ENCODE measurements at regions not wholly inside any gene's neighbourhood (a gene's known extent, or its start where the extent isn't known, plus 50 kb on each side); places are given as distances from the start of the nearest gene placed in this dataset.

- ChIA-PET CTCF (no interaction called here), POLR2A (interaction anchor here (0.7 kb wide), 1 partner anchor 512 kb away, joined by 3 read pairs; no protein-coding TSS in a partner anchor)
- peaks cover 4% of the 10 kb centered on the region for H3K4me1 Mint-ChIP-seq (ENCODE audit: insufficient read depth, unreplicated experiment)
- no peaks in the 10 kb centered on the region for H3K36me3 Mint-ChIP-seq (ENCODE audit: insufficient read depth, unreplicated experiment)
- H3K27ac Mint-ChIP-seq (ENCODE audit: low read depth, unreplicated experiment), result no peak overlapping the region
- H3K4me3 Mint-ChIP-seq (ENCODE audit: unreplicated experiment), result no peak overlapping the region
- BruUV-seq (replicated peaks), result no TSS peak
- no peaks in the 10 kb centered on the region for H3K9me3 Mint-ChIP-seq (ENCODE audit: unreplicated experiment)
- DNase-seq (ENCODE audit: unreplicated experiment), result no peak
- intact Hi-C loops (cut with micrococcal nuclease), result no loop called here
- TF ChIP-seq CTCF (IDR thresholded peaks at IDR 0.05; ENCODE audit: unreplicated experiment), result no peak
- no peaks in the 10 kb centered on the region for H3K27me3 Mint-ChIP-seq (ENCODE audit: insufficient read depth, unreplicated experiment)
Measured at GRCh38 chr14:38040411-38040810, 167.3 kb upstream of the SSTR1 start.

DNA sequence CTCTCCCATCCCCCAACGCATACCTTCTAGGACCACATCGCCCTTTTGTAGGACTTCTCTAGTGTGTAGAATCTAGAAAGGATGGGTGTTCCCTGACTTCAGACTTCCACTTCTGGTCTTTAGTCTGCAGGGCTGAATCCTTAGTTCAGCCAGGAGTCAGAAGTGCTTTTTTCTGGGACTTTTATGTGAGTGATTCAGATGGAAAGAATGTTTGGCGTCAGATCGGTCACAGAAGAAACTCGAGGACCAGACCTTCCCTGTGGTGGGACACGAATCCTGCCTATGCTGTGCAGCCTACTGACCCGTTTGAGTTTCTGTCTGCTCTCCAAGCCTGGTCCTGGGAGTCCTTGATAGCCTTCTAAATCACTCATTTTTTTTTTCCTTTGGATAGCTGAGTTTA is 165.4 kb upstream of the SSTR1 start:
- ChIA-PET POLR2A (interaction anchor here (0.7 to 0.8 kb wide), 2 partner anchors 71 to 74 kb away, joined by 3 to 8 read pairs; no protein-coding TSS in a partner anchor), CTCF (interaction anchor here (0.7 kb wide), 1 partner anchor 97 kb away, joined by 3 read pairs; no protein-coding TSS in a partner anchor)
- no TSS peak for BruUV-seq (replicated peaks)
- H3K4me3 Mint-ChIP-seq (ENCODE audit: unreplicated experiment), result no peak overlapping the region
- H3K4me1 Mint-ChIP-seq (ENCODE audit: insufficient read depth, unreplicated experiment), result peaks cover 5% of the 10 kb centered on the region
- H3K9me3 Mint-ChIP-seq (ENCODE audit: unreplicated experiment), result no peaks in the 10 kb centered on the region
- no peaks in the 10 kb centered on the region for H3K36me3 Mint-ChIP-seq (ENCODE audit: insufficient read depth, unreplicated experiment)
- DNase-seq (ENCODE audit: unreplicated experiment), result peak; percentile 37
- intact Hi-C loops (cut with micrococcal nuclease), result no loop called here
- no peaks in the 10 kb centered on the region for H3K27me3 Mint-ChIP-seq (ENCODE audit: insufficient read depth, unreplicated experiment)
- no peak overlapping the region for H3K27ac Mint-ChIP-seq (ENCODE audit: low read depth, unreplicated experiment)
- TF ChIP-seq CTCF (IDR thresholded peaks at IDR 0.05; ENCODE audit: unreplicated experiment), result no peak

- intact Hi-C loops (cut with micrococcal nuclease), result no loop called here
- Mint-ChIP-seq H3K27me3 (ENCODE audit: insufficient read depth, unreplicated experiment) (no peaks in the 10 kb centered on the region), H3K27ac (ENCODE audit: low read depth, unreplicated experiment) (no peak overlapping the region), H3K4me3 (ENCODE audit: unreplicated experiment) (no peak overlapping the region), H3K4me1 (ENCODE audit: insufficient read depth, unreplicated experiment) (peaks cover 10% of the 10 kb centered on the region), H3K36me3 (ENCODE audit: insufficient read depth, unreplicated experiment) (no peaks in the 10 kb centered on the region), H3K9me3 (ENCODE audit: unreplicated experiment) (no peaks in the 10 kb centered on the region)
- ChIA-PET CTCF (no interaction called here), POLR2A (no interaction called here)
- no peak for TF ChIP-seq CTCF (IDR thresholded peaks at IDR 0.05; ENCODE audit: unreplicated experiment)
- no peak for DNase-seq (ENCODE audit: unreplicated experiment)
- BruUV-seq (replicated peaks), result no TSS peak
Measured at GRCh38 chr14:38044710-38045109, 163.0 kb upstream of the SSTR1 start.

DNA sequence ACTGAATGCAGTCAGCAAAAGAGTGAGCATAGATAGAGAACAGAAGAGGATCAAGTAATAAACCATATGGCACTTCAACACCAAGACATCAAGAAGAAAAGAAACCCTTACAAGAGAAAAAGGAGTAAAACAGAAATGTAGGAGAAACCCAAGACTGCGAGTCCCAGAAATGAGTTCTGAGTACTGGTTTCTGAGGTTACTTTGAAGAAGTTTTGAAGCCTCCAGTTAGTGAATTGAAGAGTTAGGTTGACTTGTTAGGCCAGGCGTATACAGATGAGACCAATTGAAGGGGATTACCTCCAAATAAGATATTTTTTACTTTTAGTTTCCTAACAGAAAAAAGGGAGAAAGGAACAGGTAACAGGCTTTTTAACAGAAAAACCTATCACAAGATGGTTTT is 162.2 kb upstream of the SSTR1 start:
- no peak overlapping the region for H3K4me3 Mint-ChIP-seq (ENCODE audit: unreplicated experiment)
- ChIA-PET CTCF (no interaction called here), POLR2A (no interaction called here)
- no peaks in the 10 kb centered on the region for H3K27me3 Mint-ChIP-seq (ENCODE audit: insufficient read depth, unreplicated experiment)
- TF ChIP-seq CTCF (IDR thresholded peaks at IDR 0.05; ENCODE audit: unreplicated experiment), result no peak
- no peak overlapping the region for H3K27ac Mint-ChIP-seq (ENCODE audit: low read depth, unreplicated experiment)
- H3K36me3 Mint-ChIP-seq (ENCODE audit: insufficient read depth, unreplicated experiment), result no peaks in the 10 kb centered on the region
- DNase-seq (ENCODE audit: unreplicated experiment), result no peak
- no peaks in the 10 kb centered on the region for H3K9me3 Mint-ChIP-seq (ENCODE audit: unreplicated experiment)
- H3K4me1 Mint-ChIP-seq (ENCODE audit: insufficient read depth, unreplicated experiment), result peaks cover 10% of the 10 kb centered on the region
- intact Hi-C loops (cut with micrococcal nuclease), result no loop called here
- BruUV-seq (replicated peaks), result no TSS peak
